NB4 (cell line): ENCODE measurements at regions not wholly inside any gene's neighbourhood (a gene's known extent, or its start where the extent isn't known, plus 50 kb on each side); places are given as distances from the start of the nearest gene placed in this dataset.

ENCODE experiments used
- MAX ChIP-seq: IDR thresholded peaks from 2 replicates; pipeline ENCODE4 v1.6.1; 2011; ENCODE audit warnings: low read depth, low read length
- MYC ChIP-seq: IDR thresholded peaks from 2 replicates; pipeline ENCODE4 v1.6.1; 2011; ENCODE audit warnings: low read depth, low read length
- TF ChIP-seq, protein P1 (sequence below): IDR thresholded peaks from one replicate; pipeline ENCODE4 v1.5.1; 2012; ENCODE audit warnings: low read depth, low read length

DNA sequence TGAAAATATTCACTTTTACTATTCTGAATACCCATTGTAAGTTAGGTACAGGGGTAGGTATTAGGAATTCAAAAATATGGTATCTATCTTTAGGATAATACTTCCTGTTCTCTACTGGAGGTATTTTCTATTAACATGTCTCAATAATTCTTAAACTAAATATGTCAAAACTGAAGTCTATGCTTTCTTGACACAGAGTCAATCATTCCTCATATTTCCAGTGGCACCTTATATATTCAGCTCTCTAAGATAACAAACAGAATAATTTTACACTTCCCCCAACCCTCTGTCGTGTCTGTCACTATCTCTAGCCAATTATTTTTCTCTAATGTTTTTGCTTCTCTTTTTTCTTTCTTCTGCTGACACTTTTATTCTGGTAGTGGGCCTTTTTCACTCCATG is 138.9 kb downstream of the TMEM26 start:
- TF ChIP-seq MYC = no peak
- TF ChIP-seq MAX = no peak
- TF ChIP-seq, protein P1, sequence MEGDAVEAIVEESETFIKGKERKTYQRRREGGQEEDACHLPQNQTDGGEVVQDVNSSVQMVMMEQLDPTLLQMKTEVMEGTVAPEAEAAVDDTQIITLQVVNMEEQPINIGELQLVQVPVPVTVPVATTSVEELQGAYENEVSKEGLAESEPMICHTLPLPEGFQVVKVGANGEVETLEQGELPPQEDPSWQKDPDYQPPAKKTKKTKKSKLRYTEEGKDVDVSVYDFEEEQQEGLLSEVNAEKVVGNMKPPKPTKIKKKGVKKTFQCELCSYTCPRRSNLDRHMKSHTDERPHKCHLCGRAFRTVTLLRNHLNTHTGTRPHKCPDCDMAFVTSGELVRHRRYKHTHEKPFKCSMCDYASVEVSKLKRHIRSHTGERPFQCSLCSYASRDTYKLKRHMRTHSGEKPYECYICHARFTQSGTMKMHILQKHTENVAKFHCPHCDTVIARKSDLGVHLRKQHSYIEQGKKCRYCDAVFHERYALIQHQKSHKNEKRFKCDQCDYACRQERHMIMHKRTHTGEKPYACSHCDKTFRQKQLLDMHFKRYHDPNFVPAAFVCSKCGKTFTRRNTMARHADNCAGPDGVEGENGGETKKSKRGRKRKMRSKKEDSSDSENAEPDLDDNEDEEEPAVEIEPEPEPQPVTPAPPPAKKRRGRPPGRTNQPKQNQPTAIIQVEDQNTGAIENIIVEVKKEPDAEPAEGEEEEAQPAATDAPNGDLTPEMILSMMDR = no peak
